ENCODE measurements at regions not wholly inside any gene's neighbourhood (a gene's known extent, or its start where the extent isn't known, plus 50 kb on each side); places are given as distances from the start of the nearest gene placed in this dataset.

DNA sequence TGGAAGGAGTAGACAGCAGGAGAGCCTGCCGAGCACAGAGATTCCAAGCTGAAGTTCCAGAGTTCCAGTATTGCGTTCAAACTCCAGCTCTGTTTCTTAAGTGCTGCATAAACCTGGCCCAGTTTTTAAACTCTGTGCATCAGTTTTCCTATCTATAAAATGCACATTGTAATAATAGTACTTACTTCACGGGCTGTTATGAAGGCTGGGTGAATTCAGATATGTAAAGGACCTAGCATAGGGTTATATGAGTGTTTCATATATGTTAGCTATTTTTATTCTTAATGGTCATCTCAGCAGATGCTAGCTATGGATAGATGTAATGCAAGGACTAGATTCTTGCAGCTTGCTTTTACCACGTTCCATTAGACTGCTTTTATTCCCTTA is 293.1 kb upstream of the SEMA3C start:
- Histone ChIP-seq H3K4me2 (ENCODE audit: insufficient read depth, low read length) (peak overlapping the region; percentile 42), H3K36me3 (ENCODE audit: control insufficient read depth in 2 of 2, extremely low read depth in 1 of 2, insufficient read depth in 2 of 2, low read length in 2 of 2) (no peaks in the 10 kb centered on the region), H3K9me1 (replicated peaks; ENCODE audit: control insufficient read depth, extremely low read depth, insufficient read depth, low read length) (no peaks in the 10 kb centered on the region), H2AFZ (ENCODE audit: low read depth, low read length) (peak overlapping the region; percentile 70), H3K27ac (ENCODE audit: insufficient read depth, low read depth, low read length) (no peak overlapping the region), H3K79me2 (ENCODE audit: control insufficient read depth, insufficient read depth, low read length) (no peaks in the 10 kb centered on the region), H3K4me1 (ENCODE audit: control insufficient read depth, extremely low read depth, insufficient read depth, low read length) (peaks cover 5% of the 10 kb centered on the region), H4K20me1 (replicated peaks; ENCODE audit: control insufficient read depth, extremely low read depth, insufficient read depth, low read length) (no peaks in the 10 kb centered on the region), H3K9me3 (replicated peaks; ENCODE audit: control insufficient read depth, insufficient read depth, low read length) (no peaks in the 10 kb centered on the region), H3K9ac (replicated peaks; ENCODE audit: extremely low read depth, insufficient read depth, low read length) (no peak overlapping the region), H3K4me3 (replicated peaks in 1 of 3; ENCODE audit: insufficient read depth in 1 of 3, low read depth in 1 of 3, low read length in 3 of 3) (no peak overlapping the region), H3K27me3 (ENCODE audit: control insufficient read depth in 2 of 2, insufficient read depth in 2 of 2, low read length in 2 of 2) (no peaks in the 10 kb centered on the region)
- DNase-seq (ENCODE audit: low read depth, low spot score), result no peak
- dilution Hi-C loops (cut with MboI; ENCODE audit: extremely low pct_ligation_motif_present, low sequenced_read_pairs), result no loop called here
- POLR2A ChIA-PET, result no interaction called here
- BruUV-seq (replicated peaks), result no TSS peak
- CTCF ChIA-PET, result interaction anchor here (1.3 kb wide), 1 partner anchor 1393 kb away, joined by 3 read pairs; no protein-coding TSS in a partner anchor
- FAIRE-seq, result no peak
- intact Hi-C loops (cut with micrococcal nuclease), result loop anchor here (5.0 kb wide), 1 partner anchor 290 kb away; no protein-coding TSS in a partner anchor
- TF ChIP-seq EZH2 (IDR thresholded peaks at IDR 0.05; ENCODE audit: borderline replicate concordance, low read depth, low read length, severe bottlenecking) (no peak), POLR2A (IDR thresholded peaks at IDR 0.05; ENCODE audit: low read depth, low read length) (no peak), FOS (IDR thresholded peaks at IDR 0.05; ENCODE audit: borderline replicate concordance, insufficient read depth, low read length) (no peak), JUN (IDR thresholded peaks at IDR 0.05; ENCODE audit: borderline replicate concordance, insufficient read depth, insufficient read length, low read depth) (no peak), GATA2 (IDR thresholded peaks at IDR 0.05; ENCODE audit: insufficient read depth, insufficient read length, low read depth, low read length) (no peak), MYC (IDR thresholded peaks at IDR 0.05; ENCODE audit: low read depth, low read length) (no peak), POLR2AphosphoS5 (IDR thresholded peaks at IDR 0.05; ENCODE audit: insufficient read depth, low read depth, low read length) (no peak)
- TF ChIP-seq, protein P1, sequence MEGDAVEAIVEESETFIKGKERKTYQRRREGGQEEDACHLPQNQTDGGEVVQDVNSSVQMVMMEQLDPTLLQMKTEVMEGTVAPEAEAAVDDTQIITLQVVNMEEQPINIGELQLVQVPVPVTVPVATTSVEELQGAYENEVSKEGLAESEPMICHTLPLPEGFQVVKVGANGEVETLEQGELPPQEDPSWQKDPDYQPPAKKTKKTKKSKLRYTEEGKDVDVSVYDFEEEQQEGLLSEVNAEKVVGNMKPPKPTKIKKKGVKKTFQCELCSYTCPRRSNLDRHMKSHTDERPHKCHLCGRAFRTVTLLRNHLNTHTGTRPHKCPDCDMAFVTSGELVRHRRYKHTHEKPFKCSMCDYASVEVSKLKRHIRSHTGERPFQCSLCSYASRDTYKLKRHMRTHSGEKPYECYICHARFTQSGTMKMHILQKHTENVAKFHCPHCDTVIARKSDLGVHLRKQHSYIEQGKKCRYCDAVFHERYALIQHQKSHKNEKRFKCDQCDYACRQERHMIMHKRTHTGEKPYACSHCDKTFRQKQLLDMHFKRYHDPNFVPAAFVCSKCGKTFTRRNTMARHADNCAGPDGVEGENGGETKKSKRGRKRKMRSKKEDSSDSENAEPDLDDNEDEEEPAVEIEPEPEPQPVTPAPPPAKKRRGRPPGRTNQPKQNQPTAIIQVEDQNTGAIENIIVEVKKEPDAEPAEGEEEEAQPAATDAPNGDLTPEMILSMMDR (IDR thresholded peaks at IDR 0.05; ENCODE audit: extremely low read depth in 1 of 2, insufficient read depth in 1 of 2, low read depth in 1 of 2, low read length in 2 of 2), result no peak
- TF ChIP-seq, protein P2, sequence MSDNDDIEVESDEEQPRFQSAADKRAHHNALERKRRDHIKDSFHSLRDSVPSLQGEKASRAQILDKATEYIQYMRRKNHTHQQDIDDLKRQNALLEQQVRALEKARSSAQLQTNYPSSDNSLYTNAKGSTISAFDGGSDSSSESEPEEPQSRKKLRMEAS (IDR thresholded peaks at IDR 0.05; ENCODE audit: insufficient read depth, insufficient read length), result no peak
